GM12864 (cell line): ENCODE measurements at regions not wholly inside any gene's neighbourhood (a gene's known extent, or its start where the extent isn't known, plus 50 kb on each side); places are given as distances from the start of the nearest gene placed in this dataset.

ENCODE experiments used
- DNase-seq: peaks from one replicate; pipeline ENCODE4 v3.0.0-alpha.2; 2011; ENCODE audit warnings: low read depth
- H3K4me3 ChIP-seq: 2 replicates; pipeline ENCODE4 v1.5.1; 2011; ENCODE audit warnings: mild to moderate bottlenecking, low read depth, low read length, control low read depth
- CTCF ChIP-seq: IDR thresholded peaks from 2 replicates; pipeline ENCODE4 v1.5.1; 2011; ENCODE audit warnings: low read depth, mild to moderate bottlenecking, moderate library complexity, low read length, control low read depth, inconsistent platforms; ENCODE audit errors: missing control alignments

- no peak for TF ChIP-seq CTCF
- no peak overlapping the region for H3K4me3 ChIP-seq
- no peak for DNase-seq
These were observed 62.1 kb downstream of the ZWINT start for GRCh38 chr10:56298941-56299340.

- no peak for DNase-seq
- no peak for TF ChIP-seq CTCF
- no peak overlapping the region for H3K4me3 ChIP-seq
These were observed 64.4 kb downstream of the ZWINT start for GRCh38 chr10:56296618-56297017.

- no peak for DNase-seq
- no peak overlapping the region for H3K4me3 ChIP-seq
- no peak for TF ChIP-seq CTCF
These were observed 72.7 kb downstream of the ZWINT start for GRCh38 chr10:56288403-56288802.

GRCh38 chr10:56286096-56286495, 75.0 kb downstream of the ZWINT start:
- TF ChIP-seq CTCF = no peak
- no peak overlapping the region for H3K4me3 ChIP-seq

GRCh38 chr10:56279270-56279669, 81.8 kb downstream of the ZWINT start:
- no peak for DNase-seq
- no peak overlapping the region for H3K4me3 ChIP-seq
- no peak for TF ChIP-seq CTCF

More at GRCh38 chr10:56286096-56286495, 75.0 kb downstream of the ZWINT start:
- DNase-seq = no peak

GRCh38 chr10:56269181-56269580, 91.9 kb downstream of the ZWINT start:
- no peak for TF ChIP-seq CTCF
- H3K4me3 ChIP-seq = no peak overlapping the region
- no peak for DNase-seq

GRCh38 chr10:56266120-56266519, 94.9 kb downstream of the ZWINT start:
- no peak for TF ChIP-seq CTCF
- H3K4me3 ChIP-seq = no peak overlapping the region
- no peak for DNase-seq
